DND-41 (cell line): ENCODE measurements at regions not wholly inside any gene's neighbourhood (a gene's known extent, or its start where the extent isn't known, plus 50 kb on each side); places are given as distances from the start of the nearest gene placed in this dataset.
"Not testable (repeated sequence)": the region's sequence is repeated elsewhere in the genome, so short reads cannot be mapped to it uniquely, and the experiment has no call there.

ENCODE experiments used
- ATAC-seq: fragments of 200-7000 bp; cut with Tn5 transposase; 3 replicates; pipeline ENCODE4 v1.9.1; 2021; ENCODE audit warnings: low read depth; ENCODE audit not compliant: insufficient read depth
- DNase-seq: peaks from one replicate; pipeline ENCODE4 v3.0.0-alpha.2; 2020
- H2AFZ ChIP-seq: 2 replicates; pipeline ENCODE4 v1.6.0; 2012; ENCODE audit warnings: low read depth, low read length
- H3K27ac ChIP-seq: 2 replicates; pipeline ENCODE4 v1.5.1; 2012; ENCODE audit warnings: low read length, inconsistent platforms
- H3K27me3 ChIP-seq: fragments of 200-600 bp; sonication (generic); 2 replicates; pipeline ENCODE4 v1.6.0; 2012; ENCODE audit warnings: low read length, mild to moderate bottlenecking, inconsistent platforms; ENCODE audit not compliant: insufficient read depth, poor library complexity
- H3K36me3 ChIP-seq: 2 replicates; pipeline ENCODE4 v1.5.1; 2012; ENCODE audit warnings: low read length, inconsistent platforms; ENCODE audit not compliant: insufficient read depth
- H3K4me1 ChIP-seq: 2 replicates; pipeline ENCODE4 v1.5.1; 2012; ENCODE audit warnings: mild to moderate bottlenecking, low read length; ENCODE audit not compliant: insufficient read depth
- H3K4me2 ChIP-seq: 2 replicates; pipeline ENCODE4 v1.6.0; 2012; ENCODE audit warnings: mild to moderate bottlenecking, moderate library complexity, low read length, inconsistent platforms; ENCODE audit not compliant: insufficient read depth
- H3K4me3 ChIP-seq, 2 experiments: fragments of 200-600 bp in 1 of 2; shearing (Covaris generic) in 1 of 2; 2 replicates each; pipeline ENCODE4 v1.5.1; 2012 to 2016; ENCODE audit warnings: inconsistent platforms in 2 of 2, low read length in 2 of 2, mild to moderate bottlenecking in 2 of 2, low read depth in 1 of 2, moderate library complexity in 1 of 2
- H3K79me2 ChIP-seq: 2 replicates; pipeline ENCODE4 v1.6.0; 2012; ENCODE audit warnings: low read length, inconsistent platforms; ENCODE audit not compliant: insufficient read depth
- H3K9ac ChIP-seq: 2 replicates; pipeline ENCODE4 v1.6.0; 2012; ENCODE audit warnings: low read depth, mild to moderate bottlenecking, inconsistent platforms, low read length, moderate library complexity
- H3K9me3 ChIP-seq: 2 replicates; pipeline ENCODE4 v1.5.1; 2012; ENCODE audit warnings: low read length, moderate library complexity, mild to moderate bottlenecking, inconsistent platforms; ENCODE audit not compliant: insufficient read depth, severe bottlenecking
- H4K20me1 ChIP-seq: 2 replicates; pipeline ENCODE4 v1.6.0; 2012; ENCODE audit warnings: low read length; ENCODE audit not compliant: insufficient read depth

- not testable (repeated sequence) for H3K4me3 ChIP-seq, H3K27me3 ChIP-seq, H3K4me1 ChIP-seq, H3K36me3 ChIP-seq, H4K20me1 ChIP-seq, ATAC-seq, H3K27ac ChIP-seq, H3K9ac ChIP-seq, H3K4me2 ChIP-seq, H2AFZ ChIP-seq, H3K79me2 ChIP-seq, H3K9me3 ChIP-seq
- peak; percentile 24 for DNase-seq
These were observed 2745.9 kb upstream of the TPTE start for GRCh38 chr21:7775327-7775984.

GRCh38 chr21:7776035-7776434, 2745.3 kb upstream of the TPTE start:
- not testable (repeated sequence) for H3K4me2 ChIP-seq, H3K27ac ChIP-seq, H2AFZ ChIP-seq, H3K79me2 ChIP-seq, H3K9me3 ChIP-seq, H3K4me3 ChIP-seq, DNase-seq, H3K27me3 ChIP-seq, H3K9ac ChIP-seq, H3K4me1 ChIP-seq, H3K36me3 ChIP-seq, H4K20me1 ChIP-seq
- 0 out of 3 replicates have a peak, but pooled peaks have one; percentile 44 for ATAC-seq

GRCh38 chr21:7776622-7777021, 2744.8 kb upstream of the TPTE start:
- H3K9me3 ChIP-seq, ATAC-seq, H3K36me3 ChIP-seq, H3K27ac ChIP-seq, H2AFZ ChIP-seq, H3K4me2 ChIP-seq, H3K4me3 ChIP-seq, H3K27me3 ChIP-seq, H4K20me1 ChIP-seq, H3K4me1 ChIP-seq, H3K9ac ChIP-seq, H3K79me2 ChIP-seq, DNase-seq: not testable (repeated sequence)

GRCh38 chr21:7777289-7777688, 2744.1 kb upstream of the TPTE start:
- not testable (repeated sequence) for H3K9ac ChIP-seq, H4K20me1 ChIP-seq, H3K4me2 ChIP-seq, ATAC-seq, H3K9me3 ChIP-seq, H3K27ac ChIP-seq, H3K4me3 ChIP-seq, DNase-seq, H3K27me3 ChIP-seq, H3K79me2 ChIP-seq, H3K36me3 ChIP-seq, H2AFZ ChIP-seq, H3K4me1 ChIP-seq

- H3K27me3 ChIP-seq, H3K79me2 ChIP-seq, H3K4me2 ChIP-seq, H3K9me3 ChIP-seq, ATAC-seq, H3K4me1 ChIP-seq, H3K27ac ChIP-seq, H3K9ac ChIP-seq, H4K20me1 ChIP-seq, H3K36me3 ChIP-seq, H2AFZ ChIP-seq, DNase-seq, H3K4me3 ChIP-seq: not testable (repeated sequence)
These were observed 2733.8 kb upstream of the TPTE start for GRCh38 chr21:7787427-7788078.

GRCh38 chr21:7793797-7794196, 2727.6 kb upstream of the TPTE start:
- H3K27ac ChIP-seq, H3K79me2 ChIP-seq, H3K4me1 ChIP-seq, H3K4me3 ChIP-seq, DNase-seq, H3K36me3 ChIP-seq, H3K27me3 ChIP-seq, H2AFZ ChIP-seq, H3K4me2 ChIP-seq, ATAC-seq, H3K9me3 ChIP-seq, H3K9ac ChIP-seq, H4K20me1 ChIP-seq: not testable (repeated sequence)

GRCh38 chr21:7797328-7797727, 2724.1 kb upstream of the TPTE start:
- not testable (repeated sequence) for DNase-seq, H3K9me3 ChIP-seq, ATAC-seq

GRCh38 chr21:7798446-7798845, 2722.9 kb upstream of the TPTE start:
- not testable (repeated sequence) for H3K27me3 ChIP-seq, H4K20me1 ChIP-seq, H3K79me2 ChIP-seq, H3K4me3 ChIP-seq, ATAC-seq, H3K36me3 ChIP-seq, H3K9me3 ChIP-seq, H3K9ac ChIP-seq, H3K4me1 ChIP-seq, DNase-seq, H2AFZ ChIP-seq, H3K4me2 ChIP-seq, H3K27ac ChIP-seq

More at GRCh38 chr21:7797328-7797727, 2724.1 kb upstream of the TPTE start:
- H3K4me3 ChIP-seq, H2AFZ ChIP-seq, H4K20me1 ChIP-seq, H3K9ac ChIP-seq, H3K4me2 ChIP-seq, H3K27ac ChIP-seq, H3K4me1 ChIP-seq, H3K36me3 ChIP-seq, H3K79me2 ChIP-seq, H3K27me3 ChIP-seq: not testable (repeated sequence)
